ENCODE measurements at regions not wholly inside any gene's neighbourhood (a gene's known extent, or its start where the extent isn't known, plus 50 kb on each side); places are given as distances from the start of the nearest gene placed in this dataset.

DNA sequence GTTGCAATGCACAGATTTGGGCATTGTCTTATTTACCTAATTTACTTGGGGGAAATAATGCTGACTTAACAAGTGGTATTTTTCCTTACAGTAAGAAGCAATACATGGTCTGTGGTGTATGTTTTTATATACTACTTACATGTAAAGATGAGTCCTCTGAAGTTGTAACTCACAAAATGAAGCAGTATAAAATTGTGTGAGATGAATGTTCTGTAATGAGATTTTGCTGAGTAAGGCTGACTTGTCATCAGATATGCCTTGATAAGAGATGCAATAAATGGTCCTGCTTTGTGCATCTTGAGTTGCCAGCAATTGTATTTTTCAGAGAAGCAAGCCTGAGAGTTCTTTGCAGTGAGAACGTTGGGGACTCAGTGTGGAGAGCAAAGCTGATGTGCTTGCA lies 92.2 kb upstream of the GNAQ start:
- ChIA-PET CTCF (no interaction called here), POLR2A (no interaction called here)
- H3K36me3 ChIP-seq (ENCODE audit: control insufficient read depth, insufficient read depth, low read length), result no peaks in the 10 kb centered on the region
- no peak overlapping the region for H3K4me3 ChIP-seq (ENCODE audit: low read depth, low read length)
- no TSS peak for BruUV-seq (replicated peaks)
- H3K4me1 Mint-ChIP-seq (ENCODE audit: low read depth, unreplicated experiment), result no peaks in the 10 kb centered on the region
- no peak overlapping the region for H3K27ac Mint-ChIP-seq (ENCODE audit: unreplicated experiment)
- peaks cover 6% of the 10 kb centered on the region for H3K9me3 Mint-ChIP-seq (ENCODE audit: unreplicated experiment)
- intact Hi-C loops (cut with micrococcal nuclease; ENCODE audit: unreplicated experiment), result no loop called here
- no peaks in the 10 kb centered on the region for H3K4me1 ChIP-seq
- TF ChIP-seq, protein P1, sequence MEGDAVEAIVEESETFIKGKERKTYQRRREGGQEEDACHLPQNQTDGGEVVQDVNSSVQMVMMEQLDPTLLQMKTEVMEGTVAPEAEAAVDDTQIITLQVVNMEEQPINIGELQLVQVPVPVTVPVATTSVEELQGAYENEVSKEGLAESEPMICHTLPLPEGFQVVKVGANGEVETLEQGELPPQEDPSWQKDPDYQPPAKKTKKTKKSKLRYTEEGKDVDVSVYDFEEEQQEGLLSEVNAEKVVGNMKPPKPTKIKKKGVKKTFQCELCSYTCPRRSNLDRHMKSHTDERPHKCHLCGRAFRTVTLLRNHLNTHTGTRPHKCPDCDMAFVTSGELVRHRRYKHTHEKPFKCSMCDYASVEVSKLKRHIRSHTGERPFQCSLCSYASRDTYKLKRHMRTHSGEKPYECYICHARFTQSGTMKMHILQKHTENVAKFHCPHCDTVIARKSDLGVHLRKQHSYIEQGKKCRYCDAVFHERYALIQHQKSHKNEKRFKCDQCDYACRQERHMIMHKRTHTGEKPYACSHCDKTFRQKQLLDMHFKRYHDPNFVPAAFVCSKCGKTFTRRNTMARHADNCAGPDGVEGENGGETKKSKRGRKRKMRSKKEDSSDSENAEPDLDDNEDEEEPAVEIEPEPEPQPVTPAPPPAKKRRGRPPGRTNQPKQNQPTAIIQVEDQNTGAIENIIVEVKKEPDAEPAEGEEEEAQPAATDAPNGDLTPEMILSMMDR (IDR thresholded peaks at IDR 0.05; ENCODE audit: insufficient read depth in 1 of 2, low read depth in 1 of 2, low read length in 1 of 2, severe bottlenecking in 1 of 2, unreplicated experiment in 1 of 2), result no peak
- H3K9me3 ChIP-seq, result no peaks in the 10 kb centered on the region
- H3K27me3 ChIP-seq (replicated peaks; ENCODE audit: control insufficient read depth, insufficient read depth, low read length), result no peaks in the 10 kb centered on the region
- H3K27me3 Mint-ChIP-seq (ENCODE audit: insufficient read depth, unreplicated experiment), result no peaks in the 10 kb centered on the region
- H3K36me3 Mint-ChIP-seq (ENCODE audit: insufficient read depth, unreplicated experiment), result no peaks in the 10 kb centered on the region
- no peak for DNase-seq
- H3K4me3 Mint-ChIP-seq (ENCODE audit: unreplicated experiment), result no peak overlapping the region

DNA sequence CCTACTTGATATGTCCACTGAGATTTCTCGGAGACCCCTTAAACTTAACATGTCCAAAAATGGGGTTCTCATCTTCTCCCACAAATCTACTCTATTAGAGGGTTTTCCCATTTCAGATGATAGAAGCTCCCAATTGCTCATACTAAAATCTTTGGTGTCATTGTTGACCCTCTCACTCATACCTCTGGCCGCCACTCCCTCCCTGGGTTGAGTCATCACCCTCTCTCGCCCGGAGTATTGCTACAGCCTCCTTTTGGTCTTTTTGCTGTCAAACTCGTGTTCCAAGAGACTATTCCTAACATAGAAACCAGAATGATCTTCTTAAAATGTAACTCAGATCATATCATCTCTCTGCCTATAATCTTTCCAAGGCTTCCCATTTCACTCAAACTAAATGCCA lies 91.0 kb upstream of the GNAQ start:
- TF ChIP-seq, protein P1 (IDR thresholded peaks at IDR 0.05; ENCODE audit: insufficient read depth in 1 of 2, low read depth in 1 of 2, low read length in 1 of 2, severe bottlenecking in 1 of 2, unreplicated experiment in 1 of 2), result no peak
- Histone ChIP-seq H3K9me3 (no peaks in the 10 kb centered on the region), H3K4me3 (ENCODE audit: low read depth, low read length) (no peak overlapping the region), H3K36me3 (ENCODE audit: control insufficient read depth, insufficient read depth, low read length) (no peaks in the 10 kb centered on the region), H3K27me3 (replicated peaks; ENCODE audit: control insufficient read depth, insufficient read depth, low read length) (no peaks in the 10 kb centered on the region), H3K4me1 (no peaks in the 10 kb centered on the region)
- intact Hi-C loops (cut with micrococcal nuclease; ENCODE audit: unreplicated experiment), result no loop called here
- no peaks in the 10 kb centered on the region for H3K4me1 Mint-ChIP-seq (ENCODE audit: low read depth, unreplicated experiment)
- BruUV-seq (replicated peaks), result no TSS peak
- H3K27ac Mint-ChIP-seq (ENCODE audit: unreplicated experiment), result no peak overlapping the region
- H3K27me3 Mint-ChIP-seq (ENCODE audit: insufficient read depth, unreplicated experiment), result no peaks in the 10 kb centered on the region
- POLR2A ChIA-PET, result no interaction called here
- H3K4me3 Mint-ChIP-seq (ENCODE audit: unreplicated experiment), result no peak overlapping the region
- H3K9me3 Mint-ChIP-seq (ENCODE audit: unreplicated experiment), result peaks cover 6% of the 10 kb centered on the region
- CTCF ChIA-PET, result no interaction called here
- H3K36me3 Mint-ChIP-seq (ENCODE audit: insufficient read depth, unreplicated experiment), result no peaks in the 10 kb centered on the region
- DNase-seq, result no peak

DNA sequence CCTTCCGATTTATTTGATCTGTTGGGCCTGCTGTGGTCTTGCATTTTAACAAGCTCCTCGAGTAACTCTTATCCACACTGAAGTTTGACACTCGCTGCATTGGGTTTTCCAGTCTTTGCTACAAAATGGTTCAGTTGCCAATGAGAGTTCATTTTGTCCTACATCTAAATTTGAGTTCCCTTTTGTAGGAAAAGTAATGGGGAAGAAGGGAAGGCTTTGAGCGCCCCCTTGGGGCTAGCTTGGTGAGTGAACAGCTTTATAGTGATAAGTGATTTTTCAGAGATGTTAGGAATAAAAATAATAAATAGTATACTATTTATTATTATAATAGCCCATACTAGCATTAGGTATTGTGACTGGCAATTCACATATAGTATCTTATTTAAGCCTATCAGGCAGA lies 89.9 kb upstream of the GNAQ start:
- intact Hi-C loops (cut with micrococcal nuclease; ENCODE audit: unreplicated experiment), result loop anchor here (1.0 kb wide), 1 partner anchor 144 kb away; no protein-coding TSS in a partner anchor
- peaks cover 6% of the 10 kb centered on the region for H3K9me3 Mint-ChIP-seq (ENCODE audit: unreplicated experiment)
- peak in 1 of 2 experiments; percentile 11 for DNase-seq
- H3K4me3 ChIP-seq (ENCODE audit: low read depth, low read length), result no peak overlapping the region
- no peaks in the 10 kb centered on the region for H3K4me1 Mint-ChIP-seq (ENCODE audit: low read depth, unreplicated experiment)
- no peaks in the 10 kb centered on the region for H3K27me3 ChIP-seq (replicated peaks; ENCODE audit: control insufficient read depth, insufficient read depth, low read length)
- no peaks in the 10 kb centered on the region for H3K36me3 ChIP-seq (ENCODE audit: control insufficient read depth, insufficient read depth, low read length)
- CTCF ChIA-PET, result no interaction called here
- H3K27ac Mint-ChIP-seq (ENCODE audit: unreplicated experiment), result no peak overlapping the region
- no peaks in the 10 kb centered on the region for H3K9me3 ChIP-seq
- no peaks in the 10 kb centered on the region for H3K4me1 ChIP-seq
- no TSS peak for BruUV-seq (replicated peaks)
- TF ChIP-seq, protein P1 (IDR thresholded peaks at IDR 0.05; ENCODE audit: insufficient read depth in 1 of 2, low read depth in 1 of 2, low read length in 1 of 2, severe bottlenecking in 1 of 2, unreplicated experiment in 1 of 2), result peak in 1 of 2 experiments; percentile 25
- H3K27me3 Mint-ChIP-seq (ENCODE audit: insufficient read depth, unreplicated experiment), result no peaks in the 10 kb centered on the region
- POLR2A ChIA-PET, result no interaction called here
- H3K36me3 Mint-ChIP-seq (ENCODE audit: insufficient read depth, unreplicated experiment), result no peaks in the 10 kb centered on the region
- no peak overlapping the region for H3K4me3 Mint-ChIP-seq (ENCODE audit: unreplicated experiment)
